Ishikawa (cell line): ENCODE measurements at regions not wholly inside any gene's neighbourhood (a gene's known extent, or its start where the extent isn't known, plus 50 kb on each side); places are given as distances from the start of the nearest gene placed in this dataset.

Source experiments
- CEBPB ChIP-seq: IDR thresholded peaks from 2 replicates; pipeline ENCODE4 v1.6.1; 2012
- CREB1 ChIP-seq: IDR thresholded peaks from 2 replicates; pipeline ENCODE4 v1.6.1; 2012; ENCODE audit warnings: low read depth
- EGR1 ChIP-seq: IDR thresholded peaks from 2 replicates; pipeline ENCODE4 v1.6.1; 2012
- EP300 ChIP-seq: IDR thresholded peaks from 2 replicates; pipeline ENCODE4 v1.6.1; 2012; ENCODE audit warnings: borderline replicate concordance
- FOXM1 ChIP-seq: IDR thresholded peaks from 2 replicates; pipeline ENCODE4 v1.6.1; 2012; ENCODE audit warnings: low read depth, borderline replicate concordance
- NFIC ChIP-seq: IDR thresholded peaks from 2 replicates; pipeline ENCODE4 v1.6.1; 2012
- RAD21 ChIP-seq: IDR thresholded peaks from 2 replicates; pipeline ENCODE4 v1.6.1; 2012; ENCODE audit warnings: low read depth
- TAF1 ChIP-seq: IDR thresholded peaks from 2 replicates; pipeline ENCODE4 v1.6.1; 2012; ENCODE audit warnings: low read depth, mild to moderate bottlenecking
- TCF12 ChIP-seq: IDR thresholded peaks from 2 replicates; pipeline ENCODE4 v1.6.1; 2012; ENCODE audit warnings: low read depth
- TEAD4 ChIP-seq: IDR thresholded peaks from 2 replicates; pipeline ENCODE4 v1.6.1; 2012
- YY1 ChIP-seq: IDR thresholded peaks from 2 replicates; pipeline ENCODE4 v1.6.1; 2012; ENCODE audit warnings: low read depth
- ZBTB7A ChIP-seq: IDR thresholded peaks from 2 replicates; pipeline ENCODE4 v1.6.1; 2012; ENCODE audit warnings: low read depth
- TF ChIP-seq, protein P1 (sequence below): IDR thresholded peaks from 2 replicates; pipeline ENCODE4 v1.6.1; 2012; ENCODE audit warnings: low read depth, mild to moderate bottlenecking
- TF ChIP-seq, protein P2 (sequence below): IDR thresholded peaks from 2 replicates; pipeline ENCODE4 v1.6.1; 2012

DNA sequence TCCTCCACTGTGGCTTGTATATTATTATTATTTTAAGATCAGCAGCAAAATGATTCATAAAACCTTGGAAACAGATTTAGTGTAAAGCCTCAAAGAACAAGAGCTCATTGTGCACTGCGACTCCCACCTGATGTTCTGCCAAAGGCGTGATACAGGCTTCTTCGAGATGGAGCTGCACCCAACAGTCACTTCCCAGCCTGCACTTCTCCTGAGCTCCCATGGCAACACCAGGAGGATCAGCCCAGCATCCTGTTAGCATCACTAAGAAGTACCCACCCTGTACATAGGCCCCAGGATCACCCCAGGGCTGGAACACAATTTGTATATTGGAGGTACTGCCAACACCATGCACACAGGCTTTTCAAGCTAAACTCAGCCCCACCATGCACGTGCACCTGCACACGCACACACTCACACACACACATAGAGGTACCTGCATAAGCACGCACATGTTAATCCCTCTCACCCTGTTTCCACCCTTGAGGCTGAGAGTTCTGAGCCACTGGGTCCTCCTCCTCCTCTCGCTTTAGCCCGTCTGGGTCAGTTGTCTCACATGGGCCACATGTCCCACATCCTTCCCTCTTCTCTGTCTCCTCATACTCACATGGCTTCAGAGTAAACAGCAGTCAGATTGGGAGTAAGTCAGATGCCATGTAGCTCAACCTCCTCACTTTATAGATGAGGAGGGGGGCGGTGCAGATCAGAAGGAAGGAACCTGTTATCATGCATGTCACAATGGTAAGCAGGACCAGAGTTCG is 281.9 kb upstream of the POU3F1 start:
- TF ChIP-seq CREB1, result no peak
- no peak for TF ChIP-seq CEBPB
- TF ChIP-seq, protein P1, sequence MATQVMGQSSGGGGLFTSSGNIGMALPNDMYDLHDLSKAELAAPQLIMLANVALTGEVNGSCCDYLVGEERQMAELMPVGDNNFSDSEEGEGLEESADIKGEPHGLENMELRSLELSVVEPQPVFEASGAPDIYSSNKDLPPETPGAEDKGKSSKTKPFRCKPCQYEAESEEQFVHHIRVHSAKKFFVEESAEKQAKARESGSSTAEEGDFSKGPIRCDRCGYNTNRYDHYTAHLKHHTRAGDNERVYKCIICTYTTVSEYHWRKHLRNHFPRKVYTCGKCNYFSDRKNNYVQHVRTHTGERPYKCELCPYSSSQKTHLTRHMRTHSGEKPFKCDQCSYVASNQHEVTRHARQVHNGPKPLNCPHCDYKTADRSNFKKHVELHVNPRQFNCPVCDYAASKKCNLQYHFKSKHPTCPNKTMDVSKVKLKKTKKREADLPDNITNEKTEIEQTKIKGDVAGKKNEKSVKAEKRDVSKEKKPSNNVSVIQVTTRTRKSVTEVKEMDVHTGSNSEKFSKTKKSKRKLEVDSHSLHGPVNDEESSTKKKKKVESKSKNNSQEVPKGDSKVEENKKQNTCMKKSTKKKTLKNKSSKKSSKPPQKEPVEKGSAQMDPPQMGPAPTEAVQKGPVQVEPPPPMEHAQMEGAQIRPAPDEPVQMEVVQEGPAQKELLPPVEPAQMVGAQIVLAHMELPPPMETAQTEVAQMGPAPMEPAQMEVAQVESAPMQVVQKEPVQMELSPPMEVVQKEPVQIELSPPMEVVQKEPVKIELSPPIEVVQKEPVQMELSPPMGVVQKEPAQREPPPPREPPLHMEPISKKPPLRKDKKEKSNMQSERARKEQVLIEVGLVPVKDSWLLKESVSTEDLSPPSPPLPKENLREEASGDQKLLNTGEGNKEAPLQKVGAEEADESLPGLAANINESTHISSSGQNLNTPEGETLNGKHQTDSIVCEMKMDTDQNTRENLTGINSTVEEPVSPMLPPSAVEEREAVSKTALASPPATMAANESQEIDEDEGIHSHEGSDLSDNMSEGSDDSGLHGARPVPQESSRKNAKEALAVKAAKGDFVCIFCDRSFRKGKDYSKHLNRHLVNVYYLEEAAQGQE, result no peak
- TF ChIP-seq TEAD4, result no peak
- TF ChIP-seq EGR1, result no peak
- TF ChIP-seq, protein P2, sequence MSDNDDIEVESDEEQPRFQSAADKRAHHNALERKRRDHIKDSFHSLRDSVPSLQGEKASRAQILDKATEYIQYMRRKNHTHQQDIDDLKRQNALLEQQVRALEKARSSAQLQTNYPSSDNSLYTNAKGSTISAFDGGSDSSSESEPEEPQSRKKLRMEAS, result no peak
- TF ChIP-seq EP300, result no peak
- no peak for TF ChIP-seq ZBTB7A
- TF ChIP-seq RAD21, result no peak
- TF ChIP-seq YY1, result no peak
- TF ChIP-seq TCF12, result no peak
- TF ChIP-seq TAF1, result no peak
- TF ChIP-seq FOXM1, result no peak
- no peak for TF ChIP-seq NFIC
